SK-N-SH (cell line): ENCODE measurements at regions not wholly inside any gene's neighbourhood (a gene's known extent, or its start where the extent isn't known, plus 50 kb on each side); places are given as distances from the start of the nearest gene placed in this dataset.

Experiments used
- CTCF ChIA-PET: fragments of 300-600, 350-600 bp; formaldehyde crosslinking; extraction: SDS; loops from one replicate; lab custom pipeline; 2021; lab: Yijun Ruan, JAX
- POLR2A ChIA-PET: fragments of 350-600 bp; sonication (Branson Sonifier 250); formaldehyde crosslinking; extraction: SDS; loops from one replicate; lab custom pipeline; 2020; ENCODE audit warnings: antibody characterized with exemption, inconsistent platforms; lab: Yijun Ruan, JAX
- DNase-seq: peaks from one replicate; pipeline ENCODE4 v3.0.0; 2012
- H2AFZ ChIP-seq: fragments of 200-600 bp; sonication (generic); 2 replicates; pipeline ENCODE4 v1.8.1; 2016; ENCODE audit warnings: antibody characterized with exemption, mild to moderate bottlenecking, low read depth
- H3F3A ChIP-seq: fragments of 200-600 bp; sonication (generic); replicated peaks from 2 replicates; pipeline ENCODE3; 2016; ENCODE audit warnings: antibody characterized with exemption, mild to moderate bottlenecking; ENCODE audit not compliant: insufficient read depth
- H3K27ac ChIP-seq, 2 experiments: fragments of 200-500 bp in 1 of 2; fragments of 200-600 bp in 1 of 2; sonication (Bioruptor generic) in 1 of 2; sonication (generic), shearing (Covaris generic) in 1 of 2; 2 replicates each; pipeline versions ENCODE4 v1.5.1 to v1.6.1; 2014 to 2016; ENCODE audit warnings: low read depth in 2 of 2, inconsistent platforms in 1 of 2, low read length in 1 of 2, mild to moderate bottlenecking in 1 of 2, mixed read lengths in 1 of 2
- H3K27me3 ChIP-seq: fragments of 200-600 bp; sonication (generic), shearing (Covaris generic); 2 replicates; pipeline ENCODE4 v1.6.1; 2016; ENCODE audit warnings: mixed run types; ENCODE audit not compliant: insufficient read depth
- H3K36me3 ChIP-seq, 2 experiments: fragments of 200-500 bp in 1 of 2; fragments of 200-600 bp in 1 of 2; sonication (Bioruptor generic) in 1 of 2; sonication (generic) in 1 of 2; replicated peaks in 1 of 2; 2 replicates each; pipeline versions ENCODE3 to v1.5.1; 2014 to 2016; ENCODE audit warnings: low read length in 1 of 2, mild to moderate bottlenecking in 1 of 2; ENCODE audit not compliant: insufficient read depth in 2 of 2, control insufficient read depth in 1 of 2
- H3K4me1 ChIP-seq, 2 experiments: fragments of 200-500 bp in 1 of 2; fragments of 200-600 bp in 1 of 2; sonication (Bioruptor generic) in 1 of 2; sonication (generic), shearing (Covaris generic) in 1 of 2; 2 replicates each; pipeline versions ENCODE4 v1.5.1 to v1.6.1; 2014 to 2016; ENCODE audit warnings: low read depth in 1 of 2, low read length in 1 of 2, mixed run types in 1 of 2; ENCODE audit not compliant: insufficient read depth in 2 of 2, control insufficient read depth in 1 of 2
- H3K4me2 ChIP-seq: fragments of 200-600 bp; sonication (generic), shearing (Covaris generic); 2 replicates; pipeline ENCODE4 v1.6.1; 2017; ENCODE audit warnings: mixed run types
- H3K4me3 ChIP-seq, 2 experiments: fragments of 200-500 bp in 1 of 2; fragments of 200-600 bp in 1 of 2; sonication (Bioruptor generic) in 1 of 2; sonication (generic), shearing (Covaris generic) in 1 of 2; 2 replicates each; pipeline versions ENCODE4 v1.5.1 to v1.8.1; 2014 to 2016; ENCODE audit warnings: low read depth in 2 of 2, inconsistent platforms in 1 of 2, low read length in 1 of 2, mild to moderate bottlenecking in 1 of 2, mixed read lengths in 1 of 2, moderate library complexity in 1 of 2
- H3K79me2 ChIP-seq: fragments of 200-600 bp; sonication (generic); 2 replicates; pipeline ENCODE4 v1.8.1; 2017; ENCODE audit warnings: mild to moderate bottlenecking; ENCODE audit not compliant: insufficient read depth
- H3K9ac ChIP-seq: fragments of 200-600 bp; sonication (generic); 2 replicates; pipeline ENCODE4 v1.6.1; 2017; ENCODE audit warnings: mixed run types
- H3K9me2 ChIP-seq: fragments of 200-600 bp; sonication (generic); 2 replicates; pipeline ENCODE4 v1.6.1; 2017; ENCODE audit warnings: mixed run types
- H3K9me3 ChIP-seq: fragments of 200-600 bp; sonication (generic); 2 replicates; pipeline ENCODE4 v1.6.1; 2017; ENCODE audit warnings: mixed run types, mild to moderate bottlenecking, moderate library complexity
- H4K20me1 ChIP-seq: fragments of 200-600 bp; sonication (generic); 2 replicates; pipeline ENCODE4 v1.6.1; 2017; ENCODE audit warnings: mild to moderate bottlenecking, mixed run types; ENCODE audit not compliant: insufficient read depth
- CTCF ChIP-seq: fragments of 200-600 bp; sonication (generic); IDR thresholded peaks from 2 replicates; pipeline ENCODE4 v1.6.1; 2017; ENCODE audit warnings: antibody characterized with exemption, mild to moderate bottlenecking, moderate library complexity
- EP300 ChIP-seq, 2 experiments: IDR thresholded peaks; 2 replicates each; pipeline versions ENCODE4 v1.4.0 to v1.6.1; 2012; ENCODE audit warnings: borderline replicate concordance in 1 of 2, low read depth in 1 of 2, low read length in 1 of 2
- FOSL2 ChIP-seq: IDR thresholded peaks from 2 replicates; pipeline ENCODE4 v1.4.0; 2012; ENCODE audit warnings: low read depth, mild to moderate bottlenecking, moderate library complexity, borderline replicate concordance
- FOXM1 ChIP-seq: IDR thresholded peaks from 2 replicates; pipeline ENCODE4 v1.4.0; 2012; ENCODE audit warnings: low read depth, mild to moderate bottlenecking
- GABPA ChIP-seq: IDR thresholded peaks from 2 replicates; pipeline ENCODE4 v1.4.0; 2012; ENCODE audit warnings: low read depth, mild to moderate bottlenecking
- GATA2 ChIP-seq: sonication (generic); formaldehyde crosslinking; IDR thresholded peaks from 2 replicates; pipeline ENCODE4 v1.5.0; 2020; ENCODE audit warnings: mild to moderate bottlenecking, missing genetic modification reagents
- MEF2A ChIP-seq: IDR thresholded peaks from 2 replicates; pipeline ENCODE4 v1.4.0; 2012; ENCODE audit warnings: low read depth, borderline replicate concordance
- POLR2AphosphoS5 ChIP-seq: IDR thresholded peaks from 2 replicates; pipeline ENCODE4 v1.6.1; 2012; ENCODE audit warnings: low read depth, low read length
- RAD21 ChIP-seq: IDR thresholded peaks from 2 replicates; pipeline ENCODE4 v1.6.1; 2012; ENCODE audit warnings: mild to moderate bottlenecking, low read length
- RCOR1 ChIP-seq: fragments of 150-350 bp; IDR thresholded peaks from 2 replicates; pipeline ENCODE4 v1.6.1; 2017; ENCODE audit warnings: antibody characterized with exemption, low read length
- RXRA ChIP-seq: IDR thresholded peaks from 2 replicates; pipeline ENCODE4 v1.4.0; 2012; ENCODE audit warnings: low read depth, mild to moderate bottlenecking, borderline replicate concordance
- SIN3A ChIP-seq: IDR thresholded peaks from 2 replicates; pipeline ENCODE4 v1.6.1; 2012; ENCODE audit warnings: low read depth, mild to moderate bottlenecking, low read length, moderate library complexity, borderline replicate concordance
- SMC3 ChIP-seq: IDR thresholded peaks from 2 replicates; pipeline ENCODE4 v1.6.1; 2012; ENCODE audit warnings: low read depth, low read length, improper control_type of control experiment
- TAF1 ChIP-seq: IDR thresholded peaks from 2 replicates; pipeline ENCODE4 v1.6.1; 2012; ENCODE audit warnings: low read depth, mild to moderate bottlenecking, low read length, moderate library complexity, borderline replicate concordance
- TCF12 ChIP-seq: IDR thresholded peaks from 2 replicates; pipeline ENCODE4 v1.4.0; 2012
- TEAD4 ChIP-seq: IDR thresholded peaks from 2 replicates; pipeline ENCODE4 v1.4.0; 2012; ENCODE audit warnings: mild to moderate bottlenecking, borderline replicate concordance; ENCODE audit not compliant: insufficient read depth
- YY1 ChIP-seq: IDR thresholded peaks from 2 replicates; pipeline ENCODE4 v1.4.0; 2012; ENCODE audit warnings: low read depth, mild to moderate bottlenecking
- WGBS: methylation state at CpG from one replicate; pipeline ENCODE4 v1.1.6; 2017; ENCODE audit warnings: low lambda C conversion rate; 5-methylcytosine and 5-hydroxymethylcytosine counted together
- TF ChIP-seq, protein P1 (sequence below): IDR thresholded peaks from 2 replicates; pipeline ENCODE4 v1.4.0; 2012; ENCODE audit warnings: low read depth
- TF ChIP-seq, protein P2 (sequence below): IDR thresholded peaks from 2 replicates; pipeline ENCODE4 v1.4.0; 2012; ENCODE audit warnings: low read depth, borderline replicate concordance
- TF ChIP-seq, protein P3 (sequence below): IDR thresholded peaks from 2 replicates; pipeline ENCODE4; 2012

DNA sequence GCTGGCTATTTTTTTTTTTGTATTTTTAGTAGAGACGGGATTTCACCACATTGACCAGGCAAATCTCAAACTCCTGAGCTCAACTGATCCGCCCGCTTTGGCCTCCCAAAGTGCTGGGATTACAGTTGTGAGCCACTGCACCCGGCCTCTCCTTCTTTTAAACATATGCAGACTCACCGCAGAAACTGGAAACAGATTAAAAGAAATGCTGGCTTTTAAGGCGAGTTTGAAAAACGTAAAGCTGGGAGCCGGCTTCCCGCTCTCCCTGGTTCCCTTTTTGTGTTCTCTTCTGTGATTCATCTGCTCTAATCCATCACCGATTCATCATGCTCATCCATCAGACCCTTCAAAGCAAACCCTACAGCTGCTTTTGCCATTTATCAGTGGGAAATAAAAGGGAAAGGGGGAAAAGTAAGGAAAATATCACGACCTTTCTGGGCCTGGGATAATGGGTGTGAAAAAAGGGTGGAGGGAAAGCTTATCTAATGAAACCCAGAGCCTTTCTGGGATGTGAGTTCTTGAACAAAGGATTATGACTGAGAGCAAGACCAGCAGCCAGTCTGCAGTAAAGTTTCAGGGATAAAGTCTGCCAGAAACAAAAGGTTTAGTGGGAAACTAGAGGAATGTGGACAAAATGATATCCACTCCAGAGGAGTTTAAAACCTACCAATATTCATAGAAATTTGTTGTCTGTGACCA is 92.3 kb upstream of the LRIG1 start:
- no peak overlapping the region for H3K9ac ChIP-seq
- DNase-seq = no peak
- ChIA-PET CTCF (interaction anchor here (1.2 to 2.0 kb wide), 2 partner anchors 11 to 25 kb away, joined by 3 to 4 read pairs; no protein-coding TSS in a partner anchor), POLR2A (no interaction called here)
- no peak overlapping the region for H3K4me2 ChIP-seq
- no peaks in the 10 kb centered on the region for H4K20me1 ChIP-seq
- no peaks in the 10 kb centered on the region for H3K27me3 ChIP-seq
- H3K79me2 ChIP-seq = no peaks in the 10 kb centered on the region
- no peak overlapping the region for H3K27ac ChIP-seq
- H3K9me3 ChIP-seq = no peaks in the 10 kb centered on the region
- no peak overlapping the region for H2AFZ ChIP-seq
- WGBS = 76% methylated on average over 11 of the region's 11 CpGs
- no peaks in the 10 kb centered on the region for H3F3A ChIP-seq
- TF ChIP-seq FOSL2 = no peak
- TF ChIP-seq, protein P1, sequence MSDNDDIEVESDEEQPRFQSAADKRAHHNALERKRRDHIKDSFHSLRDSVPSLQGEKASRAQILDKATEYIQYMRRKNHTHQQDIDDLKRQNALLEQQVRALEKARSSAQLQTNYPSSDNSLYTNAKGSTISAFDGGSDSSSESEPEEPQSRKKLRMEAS = no peak
- TF ChIP-seq SIN3A = no peak
- no peak for TF ChIP-seq MEF2A
- no peak for TF ChIP-seq RCOR1
- TF ChIP-seq POLR2AphosphoS5 = no peak
- TF ChIP-seq FOXM1 = no peak
- TF ChIP-seq, protein P2, sequence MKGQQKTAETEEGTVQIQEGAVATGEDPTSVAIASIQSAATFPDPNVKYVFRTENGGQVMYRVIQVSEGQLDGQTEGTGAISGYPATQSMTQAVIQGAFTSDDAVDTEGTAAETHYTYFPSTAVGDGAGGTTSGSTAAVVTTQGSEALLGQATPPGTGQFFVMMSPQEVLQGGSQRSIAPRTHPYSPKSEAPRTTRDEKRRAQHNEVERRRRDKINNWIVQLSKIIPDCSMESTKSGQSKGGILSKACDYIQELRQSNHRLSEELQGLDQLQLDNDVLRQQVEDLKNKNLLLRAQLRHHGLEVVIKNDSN = no peak
- no peak for TF ChIP-seq GABPA
- TF ChIP-seq EP300 (IDR thresholded peaks at IDR 0.05; ENCODE audit: borderline replicate concordance in 1 of 2, low read depth in 1 of 2, low read length in 1 of 2) = no peak
- TF ChIP-seq YY1 = no peak
- TF ChIP-seq SMC3 = no peak
- TF ChIP-seq, protein P3, sequence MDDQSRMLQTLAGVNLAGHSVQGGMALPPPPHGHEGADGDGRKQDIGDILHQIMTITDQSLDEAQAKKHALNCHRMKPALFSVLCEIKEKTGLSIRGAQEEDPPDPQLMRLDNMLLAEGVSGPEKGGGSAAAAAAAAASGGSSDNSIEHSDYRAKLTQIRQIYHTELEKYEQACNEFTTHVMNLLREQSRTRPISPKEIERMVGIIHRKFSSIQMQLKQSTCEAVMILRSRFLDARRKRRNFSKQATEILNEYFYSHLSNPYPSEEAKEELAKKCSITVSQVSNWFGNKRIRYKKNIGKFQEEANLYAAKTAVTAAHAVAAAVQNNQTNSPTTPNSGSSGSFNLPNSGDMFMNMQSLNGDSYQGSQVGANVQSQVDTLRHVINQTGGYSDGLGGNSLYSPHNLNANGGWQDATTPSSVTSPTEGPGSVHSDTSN = no peak
- TF ChIP-seq CTCF = no peak
- TF ChIP-seq RXRA = no peak
- H3K4me1 ChIP-seq = no peaks in the 10 kb centered on the region
- no peaks in the 10 kb centered on the region for H3K36me3 ChIP-seq
- no peaks in the 10 kb centered on the region for H3K9me2 ChIP-seq
- H3K4me3 ChIP-seq = no peak overlapping the region

DNA sequence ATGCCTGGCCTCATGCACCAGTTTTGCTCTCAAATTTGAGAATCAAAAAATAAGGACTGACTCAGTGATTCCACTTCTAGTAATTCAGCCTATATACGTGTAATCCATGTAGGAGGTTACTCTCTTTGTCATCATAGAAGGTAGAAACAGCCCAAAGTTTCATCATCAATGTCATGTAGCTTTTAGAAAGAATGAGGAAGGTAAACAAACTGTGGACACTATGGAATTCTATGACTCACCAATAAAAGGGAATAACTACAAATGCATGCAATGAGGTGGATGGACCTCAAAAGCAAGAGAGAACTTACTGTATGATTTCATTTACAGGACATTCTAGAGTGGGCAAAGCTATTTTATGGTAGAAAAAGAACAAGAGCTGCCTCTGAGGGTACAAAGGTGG is 93.2 kb upstream of the LRIG1 start:
- Histone ChIP-seq H3K27me3 (no peaks in the 10 kb centered on the region), H3K36me3 (no peaks in the 10 kb centered on the region), H3K4me3 (no peak overlapping the region), H2AFZ (no peak overlapping the region), H3F3A (no peaks in the 10 kb centered on the region), H3K79me2 (no peaks in the 10 kb centered on the region), H3K9me3 (no peaks in the 10 kb centered on the region), H3K4me2 (no peak overlapping the region), H4K20me1 (no peaks in the 10 kb centered on the region), H3K9me2 (no peaks in the 10 kb centered on the region), H3K27ac (no peak overlapping the region), H3K4me1 (no peaks in the 10 kb centered on the region), H3K9ac (no peak overlapping the region)
- DNase-seq = no peak
- CTCF ChIA-PET = interaction anchor here (1.2 to 2.0 kb wide), 2 partner anchors 11 to 24 kb away, joined by 3 to 4 read pairs; no protein-coding TSS in a partner anchor
- POLR2A ChIA-PET = no interaction called here
- WGBS = 29% methylated on average over 1 of the region's 1 CpG
- TF ChIP-seq CTCF (no peak), TAF1 (no peak), FOXM1 (no peak), TCF12 (no peak), RAD21 (no peak), YY1 (no peak), TEAD4 (no peak), SMC3 (no peak), GATA2 (no peak)
- TF ChIP-seq, protein P2 = no peak
- TF ChIP-seq, protein P1 = no peak
